ENCODE measurements at regions not wholly inside any gene's neighbourhood (a gene's known extent, or its start where the extent isn't known, plus 50 kb on each side); places are given as distances from the start of the nearest gene placed in this dataset.

DNA sequence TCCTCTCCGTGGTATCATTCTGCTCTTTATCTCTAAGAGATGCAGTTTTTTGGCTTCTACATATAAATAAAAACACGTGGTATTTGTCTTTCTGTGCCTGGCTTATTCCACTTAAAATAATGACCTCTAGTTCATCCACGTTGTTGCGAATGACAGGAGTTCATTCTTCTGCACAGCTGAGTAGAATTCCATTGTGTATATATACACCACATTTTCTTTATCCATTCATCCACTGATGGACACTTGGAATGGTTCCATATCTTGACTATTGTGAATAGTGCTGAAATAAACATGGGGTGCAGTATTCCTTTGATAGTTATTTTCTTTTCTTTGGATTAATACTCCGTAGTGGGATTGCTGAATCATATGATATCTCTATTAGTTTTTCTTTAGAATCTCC, 262.3 kb downstream of the SOX11 start:
- TF ChIP-seq TSHZ2 (CRISPR knock-in tag; IDR thresholded peaks at IDR 0.05) (no peak), TCF4 (CRISPR knock-in tag; IDR thresholded peaks at IDR 0.05; ENCODE audit: borderline replicate concordance) (no peak), CSDC2 (CRISPR knock-in tag; IDR thresholded peaks at IDR 0.05) (no peak), BACH2 (CRISPR knock-in tag; IDR thresholded peaks at IDR 0.05; ENCODE audit: borderline replicate concordance) (no peak), ZNF565 (CRISPR knock-in tag; conservative IDR thresholded peaks at IDR 0.05; ENCODE audit: low read depth) (no peak), TOX (CRISPR knock-in tag; IDR thresholded peaks at IDR 0.05; ENCODE audit: borderline replicate concordance) (no peak), ESRRG (CRISPR knock-in tag; IDR thresholded peaks at IDR 0.05) (no peak), ISL1 (CRISPR knock-in tag; IDR thresholded peaks at IDR 0.05) (no peak), GLIS3 (CRISPR knock-in tag; IDR thresholded peaks at IDR 0.05) (no peak), ZFP3 (CRISPR knock-in tag; IDR thresholded peaks at IDR 0.05) (no peak)
- no peak for ATAC-seq

DNA sequence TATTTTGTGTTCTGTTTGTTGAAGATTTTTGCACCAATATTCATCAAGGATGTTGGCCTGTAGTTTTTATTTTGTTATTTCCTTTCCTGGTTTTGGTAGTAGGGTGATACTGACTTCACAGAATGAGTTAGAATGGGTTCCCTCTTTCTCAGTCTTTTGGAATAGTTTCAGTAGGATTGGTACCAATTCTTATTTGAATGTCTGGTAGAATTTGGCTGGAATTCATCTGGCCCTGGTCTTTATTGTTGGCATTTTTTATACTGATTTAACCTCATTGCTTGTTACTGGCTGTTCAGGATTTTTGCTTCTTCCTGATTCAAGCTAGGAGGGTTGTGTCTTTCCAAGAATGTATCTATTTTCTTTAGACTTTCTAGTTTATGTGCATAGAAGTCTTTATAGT, 263.7 kb downstream of the SOX11 start:
- TF ChIP-seq ZFP30 (CRISPR knock-in tag; IDR thresholded peaks at IDR 0.05) (no peak), PPARA (CRISPR knock-in tag; IDR thresholded peaks at IDR 0.05; ENCODE audit: borderline replicate concordance) (no peak), GLIS3 (CRISPR knock-in tag; IDR thresholded peaks at IDR 0.05) (no peak), ZC3H10 (CRISPR knock-in tag; IDR thresholded peaks at IDR 0.05) (no peak), CREB5 (CRISPR knock-in tag; IDR thresholded peaks at IDR 0.05; ENCODE audit: low read depth) (no peak), ESRRG (CRISPR knock-in tag; IDR thresholded peaks at IDR 0.05) (no peak), ZFP3 (CRISPR knock-in tag; IDR thresholded peaks at IDR 0.05) (no peak), TOX (CRISPR knock-in tag; IDR thresholded peaks at IDR 0.05; ENCODE audit: borderline replicate concordance) (no peak), ZNF8 (CRISPR knock-in tag; IDR thresholded peaks at IDR 0.05) (no peak), TCF4 (CRISPR knock-in tag; IDR thresholded peaks at IDR 0.05; ENCODE audit: borderline replicate concordance) (no peak), SNAI2 (CRISPR knock-in tag; IDR thresholded peaks at IDR 0.05) (no peak), TSHZ2 (CRISPR knock-in tag; IDR thresholded peaks at IDR 0.05) (no peak), RARB (CRISPR knock-in tag; IDR thresholded peaks at IDR 0.05) (no peak), BACH2 (CRISPR knock-in tag; IDR thresholded peaks at IDR 0.05; ENCODE audit: borderline replicate concordance) (no peak), ISL1 (CRISPR knock-in tag; IDR thresholded peaks at IDR 0.05) (no peak), POU6F1 (CRISPR knock-in tag; IDR thresholded peaks at IDR 0.05; ENCODE audit: borderline replicate concordance, low read depth) (no peak), OSR1 (CRISPR knock-in tag; IDR thresholded peaks at IDR 0.05) (no peak)
- TF ChIP-seq, protein P1, sequence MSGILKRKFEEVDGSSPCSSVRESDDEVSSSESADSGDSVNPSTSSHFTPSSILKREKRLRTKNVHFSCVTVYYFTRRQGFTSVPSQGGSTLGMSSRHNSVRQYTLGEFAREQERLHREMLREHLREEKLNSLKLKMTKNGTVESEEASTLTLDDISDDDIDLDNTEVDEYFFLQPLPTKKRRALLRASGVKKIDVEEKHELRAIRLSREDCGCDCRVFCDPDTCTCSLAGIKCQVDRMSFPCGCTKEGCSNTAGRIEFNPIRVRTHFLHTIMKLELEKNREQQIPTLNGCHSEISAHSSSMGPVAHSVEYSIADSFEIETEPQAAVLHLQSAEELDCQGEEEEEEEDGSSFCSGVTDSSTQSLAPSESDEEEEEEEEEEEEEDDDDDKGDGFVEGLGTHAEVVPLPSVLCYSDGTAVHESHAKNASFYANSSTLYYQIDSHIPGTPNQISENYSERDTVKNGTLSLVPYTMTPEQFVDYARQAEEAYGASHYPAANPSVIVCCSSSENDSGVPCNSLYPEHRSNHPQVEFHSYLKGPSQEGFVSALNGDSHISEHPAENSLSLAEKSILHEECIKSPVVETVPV (CRISPR knock-in tag; IDR thresholded peaks at IDR 0.05) = no peak
- ATAC-seq = no peak

All from SK-N-SH treated with all-trans-retinoic acid at 6 μM for 48 hours (cell line).